Keratinocyte (primary cell): ENCODE measurements at regions not wholly inside any gene's neighbourhood (a gene's known extent, or its start where the extent isn't known, plus 50 kb on each side); places are given as distances from the start of the nearest gene placed in this dataset.

Source experiments
- DNase-seq: peaks from one replicate; pipeline ENCODE4 v3.0.0-alpha.2; 2011; ENCODE audit warnings: low read depth, missing footprints, low spot score
- FAIRE-seq: peaks from 2 replicates; lab custom pipeline; 2011; peaks lifted over from hg19 to GRCh38; lab: Jason Lieb, UNC
- H2AFZ ChIP-seq: 2 replicates; pipeline ENCODE4 v1.6.0; 2012; ENCODE audit warnings: low read length, control low read depth, inconsistent platforms; ENCODE audit not compliant: control insufficient read depth
- H3K27ac ChIP-seq: 2 replicates; pipeline ENCODE4 v1.5.1; 2011; ENCODE audit warnings: low read length; ENCODE audit not compliant: control insufficient read depth, insufficient read depth
- H3K27me3 ChIP-seq: 3 replicates; pipeline ENCODE4 v1.6.0; 2011; ENCODE audit warnings: low read length; ENCODE audit not compliant: control insufficient read depth, insufficient read depth; ENCODE audit errors: extremely low read depth
- H3K36me3 ChIP-seq, 2 experiments: 2 replicates in 1 of 2; 3 replicates in 1 of 2; pipeline ENCODE4 v1.5.1; 2011; ENCODE audit warnings: low read length in 2 of 2, mild to moderate bottlenecking in 1 of 2; ENCODE audit not compliant: control insufficient read depth in 2 of 2, insufficient read depth in 2 of 2; ENCODE audit errors: extremely low read depth in 1 of 2
- H3K4me1 ChIP-seq: 3 replicates; pipeline ENCODE4 v1.5.1; 2011; ENCODE audit warnings: low read length; ENCODE audit not compliant: control insufficient read depth, insufficient read depth; ENCODE audit errors: extremely low read depth
- H3K4me2 ChIP-seq: 3 replicates; pipeline ENCODE4 v1.6.0; 2011; ENCODE audit warnings: low read depth, low read length; ENCODE audit not compliant: control insufficient read depth, insufficient read depth; ENCODE audit errors: extremely low read depth
- H3K4me3 ChIP-seq, 3 experiments: fragments of 200-600 bp in 1 of 3; sonication (generic) in 1 of 3; 2 replicates in 2 of 3; 3 replicates in 1 of 3; pipeline ENCODE4 v1.5.1; 2011 to 2016; ENCODE audit warnings: low read length in 3 of 3, mild to moderate bottlenecking in 3 of 3, control low read depth in 2 of 3, inconsistent platforms in 1 of 3, low read depth in 1 of 3, mixed read lengths in 1 of 3, mixed run types in 1 of 3, moderate library complexity in 1 of 3; ENCODE audit not compliant: control insufficient read depth in 2 of 3, insufficient read depth in 2 of 3; ENCODE audit errors: extremely low read depth in 1 of 3
- H3K79me2 ChIP-seq: 2 replicates; pipeline ENCODE4 v1.6.0; 2012; ENCODE audit warnings: low read length; ENCODE audit not compliant: control insufficient read depth, insufficient read depth
- H3K9ac ChIP-seq: 3 replicates; pipeline ENCODE4 v1.6.0; 2011; ENCODE audit warnings: low read length; ENCODE audit not compliant: control insufficient read depth, insufficient read depth; ENCODE audit errors: extremely low read depth
- H3K9me1 ChIP-seq: 3 replicates; pipeline ENCODE4 v1.6.0; 2011; ENCODE audit warnings: low read length; ENCODE audit not compliant: control insufficient read depth, insufficient read depth; ENCODE audit errors: extremely low read depth
- H3K9me3 ChIP-seq: 2 replicates; pipeline ENCODE4 v1.5.1; 2012; ENCODE audit warnings: low read depth, low read length; ENCODE audit not compliant: control insufficient read depth
- H4K20me1 ChIP-seq: 3 replicates; pipeline ENCODE4 v1.6.0; 2011; ENCODE audit warnings: low read length; ENCODE audit not compliant: control insufficient read depth, insufficient read depth; ENCODE audit errors: extremely low read depth
- EZH2 ChIP-seq: IDR thresholded peaks from one replicate; pipeline ENCODE4 v1.6.1; 2012; ENCODE audit warnings: inconsistent platforms, mild to moderate bottlenecking, low read length, moderate library complexity
- dilution Hi-C: fragments of 300-500 bp; cut with MboI; formaldehyde crosslinking; loops from one replicate; pipeline ENCODE4 v1.7.0; 2020; ENCODE audit warnings: low sequenced_read_pairs; ENCODE audit not compliant: extremely low pct_ligation_motif_present
- TF ChIP-seq, protein P1 (sequence below), 3 experiments: IDR thresholded peaks in 1 of 3; conservative IDR thresholded peaks in 1 of 3; optimal IDR thresholded peaks in 1 of 3; 2 replicates in 2 of 3; 3 replicates in 1 of 3; pipeline versions ENCODE3 to v1.5.1; 2011; ENCODE audit warnings: low read length in 3 of 3, mild to moderate bottlenecking in 3 of 3, moderate library complexity in 2 of 3, control low read depth in 1 of 3, inconsistent platforms in 1 of 3; ENCODE audit not compliant: insufficient read depth in 2 of 3; ENCODE audit errors: extremely low read depth in 1 of 3

DNA sequence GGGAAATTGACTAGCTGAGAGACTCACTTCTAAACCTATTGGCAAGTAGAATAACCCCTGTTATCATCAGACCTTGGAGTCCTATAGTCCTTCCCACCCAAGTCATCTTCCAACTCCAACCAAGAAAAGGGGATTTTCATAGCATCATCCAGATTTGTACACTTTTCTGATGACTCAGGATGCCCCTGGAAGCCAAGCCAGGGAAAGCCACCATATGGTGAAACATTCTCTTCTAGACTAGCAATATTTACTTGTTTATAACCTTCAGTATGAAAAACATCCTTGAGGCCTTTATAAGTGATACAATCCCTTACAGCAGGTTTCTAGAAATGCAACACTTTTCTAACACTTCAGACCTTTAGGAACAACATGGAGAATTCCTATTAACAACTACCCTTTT, 618.8 kb upstream of the CDH11 start:
- H3K4me1 ChIP-seq: peaks cover 3% of the 10 kb centered on the region
- H4K20me1 ChIP-seq: no peaks in the 10 kb centered on the region
- H3K9me1 ChIP-seq: no peaks in the 10 kb centered on the region
- no peaks in the 10 kb centered on the region for H3K36me3 ChIP-seq
- no peak overlapping the region for H3K9ac ChIP-seq
- H2AFZ ChIP-seq: no peak overlapping the region
- FAIRE-seq (no peak), DNase-seq (no peak)
- TF ChIP-seq, protein P1, sequence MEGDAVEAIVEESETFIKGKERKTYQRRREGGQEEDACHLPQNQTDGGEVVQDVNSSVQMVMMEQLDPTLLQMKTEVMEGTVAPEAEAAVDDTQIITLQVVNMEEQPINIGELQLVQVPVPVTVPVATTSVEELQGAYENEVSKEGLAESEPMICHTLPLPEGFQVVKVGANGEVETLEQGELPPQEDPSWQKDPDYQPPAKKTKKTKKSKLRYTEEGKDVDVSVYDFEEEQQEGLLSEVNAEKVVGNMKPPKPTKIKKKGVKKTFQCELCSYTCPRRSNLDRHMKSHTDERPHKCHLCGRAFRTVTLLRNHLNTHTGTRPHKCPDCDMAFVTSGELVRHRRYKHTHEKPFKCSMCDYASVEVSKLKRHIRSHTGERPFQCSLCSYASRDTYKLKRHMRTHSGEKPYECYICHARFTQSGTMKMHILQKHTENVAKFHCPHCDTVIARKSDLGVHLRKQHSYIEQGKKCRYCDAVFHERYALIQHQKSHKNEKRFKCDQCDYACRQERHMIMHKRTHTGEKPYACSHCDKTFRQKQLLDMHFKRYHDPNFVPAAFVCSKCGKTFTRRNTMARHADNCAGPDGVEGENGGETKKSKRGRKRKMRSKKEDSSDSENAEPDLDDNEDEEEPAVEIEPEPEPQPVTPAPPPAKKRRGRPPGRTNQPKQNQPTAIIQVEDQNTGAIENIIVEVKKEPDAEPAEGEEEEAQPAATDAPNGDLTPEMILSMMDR (optimal IDR thresholded peaks at IDR 0.05 in 1 of 3, IDR thresholded peaks at IDR 0.05 in 1 of 3, conservative IDR thresholded peaks at IDR 0.05 in 1 of 3; ENCODE audit: extremely low read depth in 1 of 3, insufficient read depth in 2 of 3, low read length in 3 of 3): no peak
- TF ChIP-seq EZH2: no peak
- H3K79me2 ChIP-seq: no peaks in the 10 kb centered on the region
- H3K27ac ChIP-seq: no peak overlapping the region
- H3K27me3 ChIP-seq: no peaks in the 10 kb centered on the region
- dilution Hi-C loops: no loop called here
- no peak overlapping the region for H3K4me3 ChIP-seq
- no peaks in the 10 kb centered on the region for H3K9me3 ChIP-seq
- H3K4me2 ChIP-seq: no peak overlapping the region

DNA sequence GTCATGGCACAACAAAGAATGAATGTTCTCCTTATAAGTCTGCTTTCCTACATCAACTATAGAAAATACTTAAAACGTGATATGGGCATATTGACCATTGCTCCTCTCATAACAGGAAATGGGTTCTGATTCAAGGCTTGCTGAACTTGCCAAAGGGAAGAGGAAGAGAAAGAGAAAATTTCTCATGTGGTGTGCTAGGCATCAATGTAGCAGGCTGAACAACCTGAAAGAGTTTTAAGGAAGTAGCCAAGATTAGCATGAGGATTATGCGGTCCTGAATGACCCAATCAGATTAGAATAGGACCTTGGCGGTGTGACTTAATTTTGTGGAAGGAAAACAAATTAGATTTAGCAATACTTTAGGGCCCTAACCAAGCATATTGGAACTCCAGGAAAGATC, 617.7 kb upstream of the CDH11 start:
- no peak overlapping the region for H2AFZ ChIP-seq
- H3K4me2 ChIP-seq: no peak overlapping the region
- H3K9ac ChIP-seq: no peak overlapping the region
- H3K27ac ChIP-seq: no peak overlapping the region
- H3K4me1 ChIP-seq: peaks cover 6% of the 10 kb centered on the region
- FAIRE-seq: no peak
- dilution Hi-C loops: no loop called here
- no peak for DNase-seq
- H3K9me1 ChIP-seq: no peaks in the 10 kb centered on the region
- TF ChIP-seq, protein P1 (optimal IDR thresholded peaks at IDR 0.05 in 1 of 3, IDR thresholded peaks at IDR 0.05 in 1 of 3, conservative IDR thresholded peaks at IDR 0.05 in 1 of 3; ENCODE audit: extremely low read depth in 1 of 3, insufficient read depth in 2 of 3, low read length in 3 of 3): no peak
- no peak for TF ChIP-seq EZH2
- H3K27me3 ChIP-seq: no peaks in the 10 kb centered on the region
- H3K79me2 ChIP-seq: no peaks in the 10 kb centered on the region
- H3K36me3 ChIP-seq: no peaks in the 10 kb centered on the region
- no peaks in the 10 kb centered on the region for H3K9me3 ChIP-seq
- H3K4me3 ChIP-seq: no peak overlapping the region
- H4K20me1 ChIP-seq: no peaks in the 10 kb centered on the region
